Calu3 (cell line): ENCODE measurements at regions not wholly inside any gene's neighbourhood (a gene's known extent, or its start where the extent isn't known, plus 50 kb on each side); places are given as distances from the start of the nearest gene placed in this dataset.
A peak's percentile ranks its signal among the peaks of the same experiment; 100 is the strongest.

ENCODE experiments used
- BruUV-seq: library from RNA; stranded (reverse); fragments of 400-500 nt; replicated peaks from 2 replicates; lab custom pipeline; 2021; lab: Mats Ljungman, UMichigan
- CTCF ChIA-PET: fragments of 300-600 bp; sonication (Branson Sonifier 250); formaldehyde crosslinking; loops from one replicate; lab custom pipeline; 2022; ENCODE audit warnings: antibody characterized with exemption; lab: Charles Lee
- DNase-seq: peaks from one replicate; pipeline ENCODE4 v3.0.0; 2022
- H3K27ac Mint-ChIP-seq: one replicate; pipeline ENCODE4 v1.8.0; 2022; ENCODE audit warnings: mixed read lengths; ENCODE audit not compliant: unreplicated experiment
- H3K27me3 Mint-ChIP-seq: one replicate; pipeline ENCODE4 v1.8.0; 2022; ENCODE audit warnings: mixed read lengths; ENCODE audit not compliant: unreplicated experiment
- H3K36me3 Mint-ChIP-seq: one replicate; pipeline ENCODE4 v1.8.0; 2022; ENCODE audit warnings: mild to moderate bottlenecking, moderate library complexity, mixed read lengths; ENCODE audit not compliant: insufficient read depth, unreplicated experiment
- H3K4me1 Mint-ChIP-seq: one replicate; pipeline ENCODE4 v1.8.0; 2022; ENCODE audit warnings: mild to moderate bottlenecking, low read depth, mixed read lengths; ENCODE audit not compliant: unreplicated experiment
- H3K4me3 Mint-ChIP-seq: one replicate; pipeline ENCODE4 v1.8.0; 2022; ENCODE audit warnings: mild to moderate bottlenecking, low read depth, moderate library complexity, mixed read lengths; ENCODE audit not compliant: unreplicated experiment
- H3K9me3 Mint-ChIP-seq: one replicate; pipeline ENCODE4 v1.8.0; 2022; ENCODE audit warnings: low read depth, mixed read lengths; ENCODE audit not compliant: unreplicated experiment
- intact Hi-C: fragments of 100-400 bp; cut with micrococcal nuclease; formaldehyde crosslinking; loops from one replicate; pipeline ENCODE4 v1.10.0; 2022; ENCODE audit not compliant: unreplicated experiment
- TF ChIP-seq, protein P1 (sequence below): fragments of 200-600 bp; IDR thresholded peaks from one replicate; pipeline ENCODE4 v1.8.0; 2022; ENCODE audit warnings: antibody characterized with exemption; ENCODE audit not compliant: unreplicated experiment

- CTCF ChIA-PET: interaction anchor here (0.8 kb wide), 1 partner anchor 16 kb away, joined by 3 read pairs; no protein-coding TSS in a partner anchor
- Mint-ChIP-seq H3K36me3 (no peaks in the 10 kb centered on the region), H3K4me1 (peaks cover 26% of the 10 kb centered on the region), H3K4me3 (no peak overlapping the region), H3K27me3 (no peaks in the 10 kb centered on the region), H3K9me3 (peaks cover 4% of the 10 kb centered on the region), H3K27ac (no peak overlapping the region)
- DNase-seq: peak; percentile 13
- TF ChIP-seq, protein P1, sequence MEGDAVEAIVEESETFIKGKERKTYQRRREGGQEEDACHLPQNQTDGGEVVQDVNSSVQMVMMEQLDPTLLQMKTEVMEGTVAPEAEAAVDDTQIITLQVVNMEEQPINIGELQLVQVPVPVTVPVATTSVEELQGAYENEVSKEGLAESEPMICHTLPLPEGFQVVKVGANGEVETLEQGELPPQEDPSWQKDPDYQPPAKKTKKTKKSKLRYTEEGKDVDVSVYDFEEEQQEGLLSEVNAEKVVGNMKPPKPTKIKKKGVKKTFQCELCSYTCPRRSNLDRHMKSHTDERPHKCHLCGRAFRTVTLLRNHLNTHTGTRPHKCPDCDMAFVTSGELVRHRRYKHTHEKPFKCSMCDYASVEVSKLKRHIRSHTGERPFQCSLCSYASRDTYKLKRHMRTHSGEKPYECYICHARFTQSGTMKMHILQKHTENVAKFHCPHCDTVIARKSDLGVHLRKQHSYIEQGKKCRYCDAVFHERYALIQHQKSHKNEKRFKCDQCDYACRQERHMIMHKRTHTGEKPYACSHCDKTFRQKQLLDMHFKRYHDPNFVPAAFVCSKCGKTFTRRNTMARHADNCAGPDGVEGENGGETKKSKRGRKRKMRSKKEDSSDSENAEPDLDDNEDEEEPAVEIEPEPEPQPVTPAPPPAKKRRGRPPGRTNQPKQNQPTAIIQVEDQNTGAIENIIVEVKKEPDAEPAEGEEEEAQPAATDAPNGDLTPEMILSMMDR: no peak
- intact Hi-C loops: no loop called here
- no TSS peak for BruUV-seq
Measured at GRCh38 chr5:164345173-164345849, 839.9 kb downstream of the MAT2B start.

GRCh38 chr5:164345853-164346252 is 840.4 kb downstream of the MAT2B start:
- Mint-ChIP-seq H3K27me3 (no peaks in the 10 kb centered on the region), H3K4me3 (no peak overlapping the region), H3K4me1 (peaks cover 31% of the 10 kb centered on the region), H3K9me3 (peaks cover 4% of the 10 kb centered on the region), H3K27ac (no peak overlapping the region), H3K36me3 (no peaks in the 10 kb centered on the region)
- no peak for DNase-seq
- intact Hi-C loops: no loop called here
- BruUV-seq: no TSS peak
- CTCF ChIA-PET: interaction anchor here (0.5 to 1.4 kb wide), 2 partner anchors 16 to 30 kb away, joined by 3 to 4 read pairs; no protein-coding TSS in a partner anchor
- TF ChIP-seq, protein P1: no peak

DNA sequence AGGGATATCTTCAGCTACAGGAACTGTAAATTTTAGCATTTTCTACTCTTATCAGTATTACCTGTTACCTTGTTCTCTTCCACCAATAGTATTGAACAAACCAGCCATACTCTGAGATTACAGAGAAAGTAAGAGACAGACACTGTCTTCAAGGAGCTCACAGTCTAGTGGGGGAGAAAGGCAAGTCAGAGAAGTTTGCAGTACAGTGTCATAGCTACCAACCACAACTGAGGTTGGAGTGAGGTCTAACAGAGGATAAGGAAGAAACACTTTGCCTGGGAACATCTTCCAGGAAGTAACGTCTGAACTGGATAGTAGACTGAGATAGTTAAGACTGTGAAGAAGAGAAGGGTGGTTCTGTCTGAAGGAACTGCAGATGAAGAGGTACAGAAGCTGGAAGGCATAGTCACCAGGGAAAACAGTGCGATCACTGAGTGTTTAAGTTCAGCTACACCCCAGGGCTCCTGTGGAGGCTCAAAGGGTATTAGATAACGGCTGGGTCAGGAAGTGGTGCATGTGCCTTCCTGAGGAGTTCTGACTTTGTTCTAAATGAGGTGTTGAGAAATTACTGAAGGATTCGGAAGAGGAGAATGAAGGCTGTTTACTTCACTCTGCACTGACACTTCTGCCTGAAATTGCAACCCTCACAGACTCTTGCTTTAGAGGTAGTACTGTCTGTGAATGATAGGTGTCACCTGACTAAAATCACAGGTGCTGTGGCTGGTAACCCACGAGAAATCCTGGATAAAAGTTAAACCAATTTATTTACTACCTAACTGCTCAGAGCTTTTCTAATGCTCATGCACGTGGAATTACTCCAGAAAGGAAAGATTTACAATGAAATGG is 841.6 kb downstream of the MAT2B start:
- CTCF ChIA-PET: interaction anchor here (1.4 kb wide), 1 partner anchor 15 kb away, joined by 3 read pairs; no protein-coding TSS in a partner anchor
- H3K27me3 Mint-ChIP-seq: no peaks in the 10 kb centered on the region
- peaks cover 4% of the 10 kb centered on the region for H3K9me3 Mint-ChIP-seq
- TF ChIP-seq, protein P1: no peak
- intact Hi-C loops: no loop called here
- H3K4me1 Mint-ChIP-seq: peaks cover 34% of the 10 kb centered on the region
- no peak overlapping the region for H3K27ac Mint-ChIP-seq
- BruUV-seq: no TSS peak
- no peak for DNase-seq
- no peak overlapping the region for H3K4me3 Mint-ChIP-seq
- H3K36me3 Mint-ChIP-seq: no peaks in the 10 kb centered on the region

DNA sequence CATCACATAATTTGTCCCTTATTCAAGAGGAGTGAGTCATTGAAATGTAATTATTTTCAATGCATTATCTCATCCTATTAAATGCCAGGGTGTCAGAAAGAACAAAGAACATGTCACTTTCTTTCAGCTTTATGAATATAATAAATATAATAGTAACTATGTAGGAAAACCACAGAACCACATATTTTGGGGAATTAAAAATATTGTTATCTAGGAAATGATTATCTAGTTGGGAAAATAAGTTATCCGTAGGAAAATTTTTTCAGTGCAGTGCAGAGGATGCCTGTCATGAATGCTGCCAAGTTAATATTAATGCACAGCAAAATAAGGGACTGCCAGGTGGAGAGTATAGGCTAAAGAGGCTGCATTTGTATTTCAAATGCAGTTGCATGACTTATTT is 844.8 kb downstream of the MAT2B start:
- no peak for DNase-seq
- intact Hi-C loops: no loop called here
- Mint-ChIP-seq H3K4me1 (peaks cover 31% of the 10 kb centered on the region), H3K4me3 (no peak overlapping the region), H3K36me3 (no peaks in the 10 kb centered on the region), H3K9me3 (peaks cover 4% of the 10 kb centered on the region), H3K27ac (no peak overlapping the region), H3K27me3 (no peaks in the 10 kb centered on the region)
- TF ChIP-seq, protein P1: no peak
- CTCF ChIA-PET: no interaction called here
- no TSS peak for BruUV-seq
